OCI-LY3 (cell line): ENCODE measurements at regions not wholly inside any gene's neighbourhood (a gene's known extent, or its start where the extent isn't known, plus 50 kb on each side); places are given as distances from the start of the nearest gene placed in this dataset.

Experiments
- CTCF ChIP-seq: fragments of 200-600, 300-600 bp; sonication (generic); IDR thresholded peaks from 2 replicates; pipeline ENCODE4 v1.5.1; 2014; ENCODE audit warnings: antibody characterized with exemption, low read length, low read depth
- EZH2phosphoT487 ChIP-seq: fragments of 200-600 bp; shearing (Covaris generic); IDR thresholded peaks from 2 replicates; pipeline ENCODE4 v1.6.1; 2018; ENCODE audit warnings: antibody characterized with exemption, mixed run types, low read depth

GRCh38 chr6:147150293-147150692 is 53.9 kb upstream of the STXBP5 start:
- no peak for TF ChIP-seq CTCF
- TF ChIP-seq EZH2phosphoT487 = no peak
